ENCODE measurements at regions not wholly inside any gene's neighbourhood (a gene's known extent, or its start where the extent isn't known, plus 50 kb on each side); places are given as distances from the start of the nearest gene placed in this dataset.

DNA sequence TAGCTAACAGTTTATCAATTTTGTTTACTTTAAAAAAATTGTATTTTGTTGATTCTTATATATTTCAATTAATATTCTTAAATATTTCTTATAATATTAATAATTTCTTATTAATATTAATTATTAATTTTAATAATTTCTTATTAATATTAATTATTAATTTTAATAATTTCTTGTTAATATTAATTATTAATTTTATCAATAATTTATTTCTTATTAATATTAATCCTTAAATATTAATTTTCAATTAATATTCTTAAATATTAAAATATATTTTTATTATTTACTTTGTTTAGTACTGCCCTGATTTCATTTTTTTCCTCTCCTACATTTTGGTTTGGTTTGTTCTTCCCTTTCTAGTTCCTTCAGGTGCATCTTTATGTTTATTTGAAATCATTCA, 1208.1 kb downstream of the LRFN5 start (continued):
- TF ChIP-seq, protein P1, sequence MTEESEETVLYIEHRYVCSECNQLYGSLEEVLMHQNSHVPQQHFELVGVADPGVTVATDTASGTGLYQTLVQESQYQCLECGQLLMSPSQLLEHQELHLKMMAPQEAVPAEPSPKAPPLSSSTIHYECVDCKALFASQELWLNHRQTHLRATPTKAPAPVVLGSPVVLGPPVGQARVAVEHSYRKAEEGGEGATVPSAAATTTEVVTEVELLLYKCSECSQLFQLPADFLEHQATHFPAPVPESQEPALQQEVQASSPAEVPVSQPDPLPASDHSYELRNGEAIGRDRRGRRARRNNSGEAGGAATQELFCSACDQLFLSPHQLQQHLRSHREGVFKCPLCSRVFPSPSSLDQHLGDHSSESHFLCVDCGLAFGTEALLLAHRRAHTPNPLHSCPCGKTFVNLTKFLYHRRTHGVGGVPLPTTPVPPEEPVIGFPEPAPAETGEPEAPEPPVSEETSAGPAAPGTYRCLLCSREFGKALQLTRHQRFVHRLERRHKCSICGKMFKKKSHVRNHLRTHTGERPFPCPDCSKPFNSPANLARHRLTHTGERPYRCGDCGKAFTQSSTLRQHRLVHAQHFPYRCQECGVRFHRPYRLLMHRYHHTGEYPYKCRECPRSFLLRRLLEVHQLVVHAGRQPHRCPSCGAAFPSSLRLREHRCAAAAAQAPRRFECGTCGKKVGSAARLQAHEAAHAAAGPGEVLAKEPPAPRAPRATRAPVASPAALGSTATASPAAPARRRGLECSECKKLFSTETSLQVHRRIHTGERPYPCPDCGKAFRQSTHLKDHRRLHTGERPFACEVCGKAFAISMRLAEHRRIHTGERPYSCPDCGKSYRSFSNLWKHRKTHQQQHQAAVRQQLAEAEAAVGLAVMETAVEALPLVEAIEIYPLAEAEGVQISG (CRISPR knock-in tag; IDR thresholded peaks at IDR 0.05) = no peak

DNA sequence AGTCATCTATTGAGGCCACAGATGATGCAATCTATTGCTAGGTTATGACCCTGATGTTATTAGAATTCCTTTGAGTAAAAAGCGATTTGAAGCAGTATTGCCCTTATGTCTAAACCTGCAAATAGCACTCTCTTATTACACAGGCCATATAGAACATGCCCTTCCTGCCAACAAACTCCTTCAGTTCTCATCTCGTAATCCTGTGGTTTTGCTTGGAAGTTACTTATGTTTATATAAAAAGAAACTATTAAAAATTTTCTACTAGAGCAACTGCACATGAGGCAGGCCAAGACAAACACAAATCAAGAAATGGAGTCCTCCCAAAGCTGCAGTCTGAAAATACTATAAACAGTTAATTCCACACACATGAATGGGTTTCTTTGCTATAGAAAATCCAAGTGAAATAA, 1200.2 kb downstream of the LRFN5 start:
- Histone ChIP-seq H3K4me2 (ENCODE audit: low read depth, low read length) (no peak overlapping the region), H3K4me1 (ENCODE audit: insufficient read depth, low read length) (no peaks in the 10 kb centered on the region), H3K27ac (ENCODE audit: extremely low read length, insufficient read depth, low read length) (no peak overlapping the region), H3K9ac (ENCODE audit: insufficient read depth, low read depth, low read length) (no peak overlapping the region), H3K79me2 (ENCODE audit: insufficient read depth, low read length) (no peaks in the 10 kb centered on the region), H3K36me3 (replicated peaks in 1 of 2; ENCODE audit: control insufficient read depth in 1 of 2, insufficient read depth in 2 of 2, low read length in 2 of 2) (no peaks in the 10 kb centered on the region), H4K20me1 (ENCODE audit: insufficient read depth, low read length) (no peaks in the 10 kb centered on the region), H2AFZ (ENCODE audit: low read length) (no peak overlapping the region), H3K4me3 (replicated peaks in 1 of 3; ENCODE audit: insufficient read depth in 1 of 3, low read depth in 2 of 3, low read length in 3 of 3) (no peak overlapping the region), H3K27me3 (ENCODE audit: control insufficient read depth in 1 of 2, insufficient read depth in 2 of 2, low read length in 2 of 2) (no peaks in the 10 kb centered on the region), H3K9me3 (ENCODE audit: low read length) (peaks cover 88% of the 10 kb centered on the region)
- DNase-seq (ENCODE audit: low spot score) = no peak
- POLR2A ChIA-PET = no interaction called here
- intact Hi-C loops (cut with micrococcal nuclease; ENCODE audit: unreplicated experiment) = no loop called here
- CTCF ChIA-PET (ENCODE audit: low intra/inter-chr PET ratio, low total read pairs) = no interaction called here
- in situ Hi-C loops (cut with HindIII; ENCODE audit: extremely low pct_ligation_motif_present, low pct_unique_long_range_greater_than_20kb) = no loop called here
- ATAC-seq = no peak
- BruUV-seq (replicated peaks) = no TSS peak
- no peak for FAIRE-seq
- WGBS (ENCODE audit: low lambda C conversion rate) = under 1% methylated on average over 2 of the region's 2 CpGs
- TF ChIP-seq ATF7 (IDR thresholded peaks at IDR 0.05) = peak; percentile 44; the same call in 1 of the 2 replicates
- no peak for TF ChIP-seq ATF7 (CRISPR knock-in tag; IDR thresholded peaks at IDR 0.05)
- TF ChIP-seq ZNF619 (CRISPR knock-in tag; IDR thresholded peaks at IDR 0.05) = no peak
- TF ChIP-seq ZNF883 (CRISPR knock-in tag; IDR thresholded peaks at IDR 0.05; ENCODE audit: not compliant biosample characterization) = no peak
- TF ChIP-seq, protein P2, sequence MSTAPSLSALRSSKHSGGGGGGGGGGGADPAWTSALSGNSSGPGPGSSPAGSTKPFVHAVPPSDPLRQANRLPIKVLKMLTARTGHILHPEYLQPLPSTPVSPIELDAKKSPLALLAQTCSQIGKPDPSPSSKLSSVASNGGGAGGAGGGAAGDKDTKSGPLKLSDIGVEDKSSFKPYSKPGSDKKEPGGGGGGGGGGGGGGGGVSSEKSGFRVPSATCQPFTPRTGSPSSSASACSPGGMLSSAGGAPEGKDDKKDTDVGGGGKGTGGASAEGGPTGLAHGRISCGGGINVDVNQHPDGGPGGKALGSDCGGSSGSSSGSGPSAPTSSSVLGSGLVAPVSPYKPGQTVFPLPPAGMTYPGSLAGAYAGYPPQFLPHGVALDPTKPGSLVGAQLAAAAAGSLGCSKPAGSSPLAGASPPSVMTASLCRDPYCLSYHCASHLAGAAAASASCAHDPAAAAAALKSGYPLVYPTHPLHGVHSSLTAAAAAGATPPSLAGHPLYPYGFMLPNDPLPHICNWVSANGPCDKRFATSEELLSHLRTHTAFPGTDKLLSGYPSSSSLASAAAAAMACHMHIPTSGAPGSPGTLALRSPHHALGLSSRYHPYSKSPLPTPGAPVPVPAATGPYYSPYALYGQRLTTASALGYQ (CRISPR knock-in tag; IDR thresholded peaks at IDR 0.05) = no peak
